ENCODE measurements at regions not wholly inside any gene's neighbourhood (a gene's known extent, or its start where the extent isn't known, plus 50 kb on each side); places are given as distances from the start of the nearest gene placed in this dataset.

DNA sequence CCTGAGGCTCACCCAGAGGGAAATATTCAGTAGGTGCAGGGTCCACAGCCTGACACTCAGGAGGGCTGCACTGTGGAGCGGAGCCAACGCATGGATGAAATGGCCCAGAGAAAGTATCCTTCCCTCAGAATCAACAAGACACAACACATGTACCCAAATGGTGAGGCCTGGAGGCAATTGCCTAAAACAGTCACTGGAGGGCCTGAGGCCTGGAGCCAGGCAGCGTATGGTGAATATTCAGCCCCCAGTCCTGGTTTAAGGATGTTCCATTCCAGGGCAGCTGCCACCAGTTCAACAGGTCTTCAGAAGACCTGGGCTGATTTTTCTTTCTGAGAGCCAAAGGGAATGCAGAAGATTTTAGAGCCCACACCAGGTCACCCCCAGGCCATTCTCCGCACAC is 264.8 kb downstream of the INSC start:
- no peak for TF ChIP-seq POLR2A (IDR thresholded peaks at IDR 0.05)
- TF ChIP-seq, protein P1, sequence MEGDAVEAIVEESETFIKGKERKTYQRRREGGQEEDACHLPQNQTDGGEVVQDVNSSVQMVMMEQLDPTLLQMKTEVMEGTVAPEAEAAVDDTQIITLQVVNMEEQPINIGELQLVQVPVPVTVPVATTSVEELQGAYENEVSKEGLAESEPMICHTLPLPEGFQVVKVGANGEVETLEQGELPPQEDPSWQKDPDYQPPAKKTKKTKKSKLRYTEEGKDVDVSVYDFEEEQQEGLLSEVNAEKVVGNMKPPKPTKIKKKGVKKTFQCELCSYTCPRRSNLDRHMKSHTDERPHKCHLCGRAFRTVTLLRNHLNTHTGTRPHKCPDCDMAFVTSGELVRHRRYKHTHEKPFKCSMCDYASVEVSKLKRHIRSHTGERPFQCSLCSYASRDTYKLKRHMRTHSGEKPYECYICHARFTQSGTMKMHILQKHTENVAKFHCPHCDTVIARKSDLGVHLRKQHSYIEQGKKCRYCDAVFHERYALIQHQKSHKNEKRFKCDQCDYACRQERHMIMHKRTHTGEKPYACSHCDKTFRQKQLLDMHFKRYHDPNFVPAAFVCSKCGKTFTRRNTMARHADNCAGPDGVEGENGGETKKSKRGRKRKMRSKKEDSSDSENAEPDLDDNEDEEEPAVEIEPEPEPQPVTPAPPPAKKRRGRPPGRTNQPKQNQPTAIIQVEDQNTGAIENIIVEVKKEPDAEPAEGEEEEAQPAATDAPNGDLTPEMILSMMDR (IDR thresholded peaks at IDR 0.05), result no peak
